Loucy (cell line): ENCODE measurements at regions not wholly inside any gene's neighbourhood (a gene's known extent, or its start where the extent isn't known, plus 50 kb on each side); places are given as distances from the start of the nearest gene placed in this dataset.

Source experiments
- EZH2phosphoT487 ChIP-seq: fragments of 200-600 bp; IDR thresholded peaks from 2 replicates; pipeline ENCODE4 v1.6.1; 2018; ENCODE audit warnings: antibody characterized with exemption, mild to moderate bottlenecking, moderate library complexity, borderline replicate concordance
- TF ChIP-seq, protein P1 (sequence below): fragments of 200-600 bp; sonication (generic); conservative IDR thresholded peaks from 2 replicates; pipeline ENCODE4 v1.5.1; 2014; ENCODE audit warnings: mild to moderate bottlenecking, antibody characterized with exemption, low read length

DNA sequence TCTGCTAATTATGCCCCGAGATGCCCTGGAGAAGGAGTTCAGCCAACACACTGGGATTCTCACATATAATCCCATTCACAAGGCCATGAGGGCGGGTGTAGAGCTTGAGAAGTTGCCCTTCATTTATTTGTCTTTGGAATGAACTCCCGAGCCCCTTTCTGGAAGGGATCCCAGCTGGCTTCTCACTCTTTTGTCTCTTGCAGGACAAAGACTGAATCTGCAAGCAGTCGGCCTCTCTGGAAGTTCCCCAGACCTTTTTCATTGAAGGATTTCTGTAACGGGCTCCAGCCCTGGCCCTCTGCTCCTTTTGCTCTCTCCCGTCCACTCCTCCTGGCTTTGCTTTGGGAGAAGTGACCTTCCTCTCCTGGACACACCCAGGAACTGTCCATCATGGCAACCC lies 163.3 kb upstream of the SFSWAP start:
- TF ChIP-seq, protein P1, sequence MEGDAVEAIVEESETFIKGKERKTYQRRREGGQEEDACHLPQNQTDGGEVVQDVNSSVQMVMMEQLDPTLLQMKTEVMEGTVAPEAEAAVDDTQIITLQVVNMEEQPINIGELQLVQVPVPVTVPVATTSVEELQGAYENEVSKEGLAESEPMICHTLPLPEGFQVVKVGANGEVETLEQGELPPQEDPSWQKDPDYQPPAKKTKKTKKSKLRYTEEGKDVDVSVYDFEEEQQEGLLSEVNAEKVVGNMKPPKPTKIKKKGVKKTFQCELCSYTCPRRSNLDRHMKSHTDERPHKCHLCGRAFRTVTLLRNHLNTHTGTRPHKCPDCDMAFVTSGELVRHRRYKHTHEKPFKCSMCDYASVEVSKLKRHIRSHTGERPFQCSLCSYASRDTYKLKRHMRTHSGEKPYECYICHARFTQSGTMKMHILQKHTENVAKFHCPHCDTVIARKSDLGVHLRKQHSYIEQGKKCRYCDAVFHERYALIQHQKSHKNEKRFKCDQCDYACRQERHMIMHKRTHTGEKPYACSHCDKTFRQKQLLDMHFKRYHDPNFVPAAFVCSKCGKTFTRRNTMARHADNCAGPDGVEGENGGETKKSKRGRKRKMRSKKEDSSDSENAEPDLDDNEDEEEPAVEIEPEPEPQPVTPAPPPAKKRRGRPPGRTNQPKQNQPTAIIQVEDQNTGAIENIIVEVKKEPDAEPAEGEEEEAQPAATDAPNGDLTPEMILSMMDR: no peak
- no peak for TF ChIP-seq EZH2phosphoT487
